ENCODE measurements at regions not wholly inside any gene's neighbourhood (a gene's known extent, or its start where the extent isn't known, plus 50 kb on each side); places are given as distances from the start of the nearest gene placed in this dataset.

DNA sequence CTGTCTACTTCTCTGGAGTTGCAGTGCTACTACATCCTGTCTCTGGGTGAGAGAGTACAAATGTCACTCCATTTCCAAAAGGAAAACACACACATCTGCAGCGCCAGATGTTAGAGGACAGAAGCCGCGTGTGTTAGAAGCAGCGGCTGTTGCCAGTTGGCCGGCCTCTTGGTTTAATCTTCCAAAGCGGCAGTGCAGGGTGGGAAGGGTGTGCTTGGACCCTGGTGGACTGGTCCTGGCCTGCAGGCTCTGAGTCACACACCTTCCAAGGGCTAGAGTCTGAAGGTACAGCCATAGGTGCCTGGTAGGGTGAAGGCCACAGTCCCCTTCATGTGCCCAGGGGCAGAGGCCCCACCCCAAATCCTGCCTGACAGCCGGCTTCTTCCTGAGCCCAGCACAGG is 99.8 kb downstream of the CTTN start:
- no peak for DNase-seq (ENCODE audit: low spot score, unreplicated experiment)
- no peak for TF ChIP-seq CTCF (IDR thresholded peaks at IDR 0.05; ENCODE audit: unreplicated experiment)
- no peaks in the 10 kb centered on the region for H3K9me3 Mint-ChIP-seq (ENCODE audit: low read depth)
- no peaks in the 10 kb centered on the region for H3K27me3 Mint-ChIP-seq
- peaks cover 2% of the 10 kb centered on the region for H3K36me3 Mint-ChIP-seq (ENCODE audit: insufficient read depth)
- H3K27ac Mint-ChIP-seq: no peak overlapping the region
- H3K4me3 Mint-ChIP-seq (ENCODE audit: low read depth): no peak overlapping the region
- no peaks in the 10 kb centered on the region for H3K4me1 Mint-ChIP-seq (ENCODE audit: low read depth)

- no peak for TF ChIP-seq CTCF (IDR thresholded peaks at IDR 0.05; ENCODE audit: unreplicated experiment)
- Mint-ChIP-seq H3K27me3 (no peaks in the 10 kb centered on the region), H3K4me1 (ENCODE audit: low read depth) (peaks cover 3% of the 10 kb centered on the region), H3K27ac (no peak overlapping the region), H3K36me3 (ENCODE audit: insufficient read depth) (peaks cover 2% of the 10 kb centered on the region), H3K4me3 (ENCODE audit: low read depth) (no peak overlapping the region), H3K9me3 (ENCODE audit: low read depth) (no peaks in the 10 kb centered on the region)
- no peak for DNase-seq (ENCODE audit: low spot score, unreplicated experiment)
Observed at GRCh38 chr11:70498976-70499801, 100.9 kb downstream of the CTTN start.

- peaks cover 3% of the 10 kb centered on the region for H3K4me1 Mint-ChIP-seq (ENCODE audit: low read depth)
- no peak for TF ChIP-seq CTCF (IDR thresholded peaks at IDR 0.05; ENCODE audit: unreplicated experiment)
- H3K27ac Mint-ChIP-seq: no peak overlapping the region
- no peak for DNase-seq (ENCODE audit: low spot score, unreplicated experiment)
- H3K27me3 Mint-ChIP-seq: no peaks in the 10 kb centered on the region
- no peaks in the 10 kb centered on the region for H3K36me3 Mint-ChIP-seq (ENCODE audit: insufficient read depth)
- no peaks in the 10 kb centered on the region for H3K9me3 Mint-ChIP-seq (ENCODE audit: low read depth)
- H3K4me3 Mint-ChIP-seq (ENCODE audit: low read depth): no peak overlapping the region
Observed at GRCh38 chr11:70500076-70500847, 101.9 kb downstream of the CTTN start.

- Mint-ChIP-seq H3K27me3 (no peaks in the 10 kb centered on the region), H3K4me1 (ENCODE audit: low read depth) (peaks cover 3% of the 10 kb centered on the region), H3K9me3 (ENCODE audit: low read depth) (no peaks in the 10 kb centered on the region), H3K36me3 (ENCODE audit: insufficient read depth) (no peaks in the 10 kb centered on the region), H3K4me3 (ENCODE audit: low read depth) (no peak overlapping the region), H3K27ac (no peak overlapping the region)
- no peak for DNase-seq (ENCODE audit: low spot score, unreplicated experiment)
- no peak for TF ChIP-seq CTCF (IDR thresholded peaks at IDR 0.05; ENCODE audit: unreplicated experiment)
Observed at GRCh38 chr11:70501051-70501901, 102.9 kb downstream of the CTTN start.
